Right kidney (tissue), 1 donor: ENCODE measurements at regions not wholly inside any gene's neighbourhood (a gene's known extent, or its start where the extent isn't known, plus 50 kb on each side); places are given as distances from the start of the nearest gene placed in this dataset.

Source experiments
- DNase-seq: peaks from one replicate; pipeline ENCODE4 v3.0.0-alpha.2; 2016

DNA sequence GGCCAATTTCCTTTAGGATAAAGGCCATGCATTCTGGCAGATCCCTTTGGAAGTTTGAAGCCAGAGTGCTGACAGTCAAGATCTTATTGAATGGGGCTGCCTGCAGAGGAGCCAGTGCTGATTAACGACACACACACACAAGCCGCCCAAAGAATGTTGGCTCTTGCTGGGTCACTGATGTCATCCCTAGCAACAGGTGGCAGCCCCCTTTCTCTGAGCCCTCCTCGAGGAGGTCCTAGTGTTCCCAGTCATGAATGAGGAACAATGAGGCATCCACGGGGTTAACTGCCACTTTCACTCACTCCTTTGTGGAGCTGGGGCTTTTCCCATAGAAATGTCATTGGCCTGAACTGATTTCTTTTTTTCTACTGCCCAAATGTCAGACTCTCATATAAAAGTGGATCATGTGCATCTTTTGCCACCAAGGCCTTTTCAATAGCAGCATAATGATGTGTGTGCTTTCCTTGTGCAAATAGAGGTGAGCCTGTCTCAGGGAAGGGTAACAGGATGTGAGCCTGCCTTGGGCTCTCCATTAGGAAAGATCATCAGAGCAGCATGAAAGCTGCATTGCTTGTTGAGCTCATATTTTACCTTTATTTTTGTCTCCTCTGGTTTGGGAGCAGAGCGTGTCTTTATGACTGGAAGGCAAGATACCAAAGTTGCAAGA lies 301.8 kb upstream of the MTNR1B start:
- DNase-seq, result no peak

GRCh38 chr11:92670308-92670890 lies 299.1 kb upstream of the MTNR1B start:
- DNase-seq, result peak; percentile 29

DNA sequence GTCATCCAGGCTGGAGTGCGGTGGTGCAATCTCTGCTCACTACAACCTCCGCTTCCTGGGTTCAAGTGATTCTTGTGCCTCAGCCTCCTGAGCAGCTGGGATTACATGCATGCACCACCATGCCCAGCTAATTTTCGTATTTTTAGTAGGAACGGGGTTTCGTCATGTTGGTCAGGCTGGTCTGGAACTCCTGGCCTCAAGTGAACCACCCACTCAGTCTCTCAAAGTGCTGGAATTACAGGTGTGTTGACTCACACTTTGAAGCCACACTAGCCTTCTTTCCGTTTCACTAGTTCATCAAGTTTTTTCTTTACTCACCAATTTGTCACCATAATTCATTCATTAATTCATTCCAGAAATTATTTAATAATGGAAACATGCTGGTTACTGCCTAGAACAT lies 298.4 kb upstream of the MTNR1B start:
- DNase-seq, result no peak

DNA sequence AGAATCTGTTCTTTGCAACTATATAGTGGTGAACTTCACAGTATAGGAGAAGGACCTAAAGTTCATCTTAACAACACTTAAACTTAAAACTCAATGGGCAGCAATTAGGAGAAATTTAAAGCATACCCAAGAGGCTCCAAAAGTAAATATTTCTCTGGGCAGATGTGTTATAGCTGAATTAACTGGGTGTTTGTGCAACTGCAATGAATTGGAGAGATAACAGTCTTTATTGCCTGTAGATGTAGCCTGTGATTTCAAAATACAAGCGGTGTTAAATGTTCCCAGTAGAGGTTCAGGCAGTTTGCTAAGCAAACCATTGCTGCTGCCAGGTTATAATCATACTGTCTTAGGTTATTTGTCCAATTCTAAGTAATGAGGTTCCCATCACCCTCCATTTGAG lies 294.1 kb upstream of the MTNR1B start:
- no peak for DNase-seq

DNA sequence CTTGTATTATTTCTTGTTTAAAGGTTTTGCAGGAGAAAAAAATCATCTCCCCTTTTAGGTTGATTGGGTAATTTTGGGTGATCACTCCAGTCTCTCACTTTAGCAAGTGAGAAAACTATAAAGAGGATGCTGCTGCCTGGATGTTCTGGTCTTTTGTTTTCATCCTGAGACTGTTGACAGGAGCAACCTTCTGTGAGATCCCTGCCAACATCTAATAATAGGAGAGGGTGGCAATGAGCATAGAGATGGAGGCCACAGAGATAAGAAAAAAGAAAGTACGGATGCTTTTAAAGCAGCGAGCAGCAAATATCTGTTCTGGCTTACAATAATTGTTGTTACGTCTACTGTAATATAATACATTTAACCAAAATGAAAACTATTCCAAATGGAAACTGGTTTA lies 293.6 kb upstream of the MTNR1B start:
- DNase-seq, result no peak

DNA sequence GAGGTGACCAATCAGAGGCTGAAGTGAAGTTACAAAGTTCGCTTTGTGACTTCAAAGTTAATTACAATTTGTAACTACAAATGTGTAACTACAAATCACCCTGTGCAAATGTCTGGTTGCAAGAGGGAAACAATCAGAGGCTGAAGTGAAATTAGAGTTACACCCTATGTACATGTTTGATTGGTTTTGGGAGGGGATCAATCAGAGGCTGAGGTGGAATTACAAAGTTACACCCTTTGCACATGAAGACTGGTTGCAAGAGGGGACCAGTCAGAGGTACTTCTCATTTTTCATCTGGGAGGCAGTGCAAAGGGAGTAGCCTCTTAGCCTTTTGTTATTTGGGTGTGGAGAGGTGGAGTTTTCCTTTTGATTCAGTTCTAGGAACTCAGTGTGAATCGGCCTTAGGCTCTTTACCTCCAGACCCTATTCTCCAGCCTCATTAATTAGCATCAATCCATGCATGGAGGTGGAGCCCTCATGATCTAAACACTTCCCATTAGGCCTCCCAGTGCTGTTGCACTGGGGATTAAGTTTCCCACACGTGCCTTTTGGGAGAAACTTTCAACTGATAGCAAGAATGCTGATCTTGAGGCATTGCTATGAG lies 291.3 kb upstream of the MTNR1B start:
- DNase-seq, result no peak

GRCh38 chr11:92681586-92681985 lies 287.9 kb upstream of the MTNR1B start:
- DNase-seq, result no peak

GRCh38 chr11:92682136-92682535 lies 287.3 kb upstream of the MTNR1B start:
- no peak for DNase-seq

- DNase-seq, result no peak
Observed at GRCh38 chr11:92682952-92683351, 286.5 kb upstream of the MTNR1B start.

DNA sequence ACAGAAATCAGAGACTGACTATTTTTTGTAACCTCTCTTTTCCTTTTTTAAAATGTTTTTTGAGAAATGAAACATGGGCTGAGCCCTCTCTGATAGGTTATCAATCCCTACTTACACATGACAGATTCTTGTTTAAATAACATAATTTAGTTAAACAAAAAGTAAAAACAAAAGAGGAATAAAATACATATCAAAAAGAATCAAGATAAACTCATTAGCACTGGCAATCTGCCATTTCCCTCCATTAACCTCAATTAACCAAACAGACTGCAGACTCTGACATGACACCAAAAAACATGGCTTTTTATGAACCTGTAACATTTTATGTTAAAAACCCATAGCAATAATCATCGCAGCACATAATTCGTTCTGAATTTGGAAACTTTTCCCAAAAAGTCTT lies 284.4 kb upstream of the MTNR1B start:
- DNase-seq, result no peak

DNA sequence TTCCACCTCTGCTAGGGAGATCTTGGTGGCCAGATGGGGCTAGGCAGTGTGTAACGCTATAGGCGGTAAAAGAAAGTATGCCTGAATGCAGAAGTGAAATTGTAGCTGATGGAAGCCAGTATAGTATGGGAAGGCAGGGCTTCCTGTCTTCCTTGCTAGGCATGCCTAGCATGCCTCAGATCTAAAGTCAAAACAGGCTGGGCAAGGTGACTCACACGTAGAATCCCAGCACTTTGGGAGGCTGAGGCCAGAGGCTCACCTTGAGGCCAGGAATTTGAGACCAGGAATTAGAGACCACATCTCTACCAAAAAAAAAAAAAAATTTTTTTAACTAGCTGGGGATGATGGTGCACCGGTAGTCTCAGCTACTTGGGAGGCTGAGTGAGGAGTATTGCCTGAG lies 281.7 kb upstream of the MTNR1B start:
- no peak for DNase-seq

DNA sequence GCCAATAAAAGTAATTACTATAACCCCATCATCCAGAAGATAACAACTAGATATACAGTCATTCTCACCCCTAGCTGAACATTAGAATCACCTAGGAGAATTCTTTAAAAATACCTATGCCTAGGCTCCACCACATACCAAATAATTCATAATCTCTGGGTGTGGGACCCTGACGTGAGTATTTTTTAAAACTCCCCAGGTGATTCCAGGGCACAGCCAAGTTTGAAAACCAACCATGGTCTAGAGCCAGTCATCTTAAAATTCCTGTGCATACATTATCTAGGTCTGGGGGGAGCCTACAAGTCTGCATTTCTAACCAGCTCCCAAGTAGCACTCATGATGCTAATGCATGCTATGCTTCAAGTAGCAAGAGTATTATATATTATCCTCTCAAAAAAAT lies 281.0 kb upstream of the MTNR1B start:
- no peak for DNase-seq

- no peak for DNase-seq
Observed at GRCh38 chr11:92692826-92693546, 276.5 kb upstream of the MTNR1B start.

DNA sequence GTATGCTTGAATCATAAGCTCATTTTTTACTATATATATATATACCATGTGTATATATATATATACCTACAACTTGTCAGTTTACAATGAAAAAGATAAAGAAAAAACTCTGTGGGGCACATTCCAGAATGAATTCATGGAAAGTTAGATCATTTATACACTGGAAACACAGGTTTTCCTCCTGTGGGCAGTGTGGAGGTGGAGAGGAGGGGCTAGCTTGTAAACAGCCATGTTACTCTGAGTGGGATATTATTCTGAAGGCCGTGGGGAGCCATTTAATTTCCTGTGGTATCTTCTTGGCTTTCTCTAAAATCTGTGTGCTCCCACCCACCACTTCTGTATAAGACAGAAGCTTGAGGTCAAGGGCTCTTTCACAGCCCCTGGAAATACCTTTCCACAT lies 273.4 kb upstream of the MTNR1B start:
- DNase-seq, result no peak

- DNase-seq, result no peak
Observed at GRCh38 chr11:92697461-92698312, 271.8 kb upstream of the MTNR1B start.

- DNase-seq, result no peak
Observed at GRCh38 chr11:92698742-92699141, 270.7 kb upstream of the MTNR1B start.

DNA sequence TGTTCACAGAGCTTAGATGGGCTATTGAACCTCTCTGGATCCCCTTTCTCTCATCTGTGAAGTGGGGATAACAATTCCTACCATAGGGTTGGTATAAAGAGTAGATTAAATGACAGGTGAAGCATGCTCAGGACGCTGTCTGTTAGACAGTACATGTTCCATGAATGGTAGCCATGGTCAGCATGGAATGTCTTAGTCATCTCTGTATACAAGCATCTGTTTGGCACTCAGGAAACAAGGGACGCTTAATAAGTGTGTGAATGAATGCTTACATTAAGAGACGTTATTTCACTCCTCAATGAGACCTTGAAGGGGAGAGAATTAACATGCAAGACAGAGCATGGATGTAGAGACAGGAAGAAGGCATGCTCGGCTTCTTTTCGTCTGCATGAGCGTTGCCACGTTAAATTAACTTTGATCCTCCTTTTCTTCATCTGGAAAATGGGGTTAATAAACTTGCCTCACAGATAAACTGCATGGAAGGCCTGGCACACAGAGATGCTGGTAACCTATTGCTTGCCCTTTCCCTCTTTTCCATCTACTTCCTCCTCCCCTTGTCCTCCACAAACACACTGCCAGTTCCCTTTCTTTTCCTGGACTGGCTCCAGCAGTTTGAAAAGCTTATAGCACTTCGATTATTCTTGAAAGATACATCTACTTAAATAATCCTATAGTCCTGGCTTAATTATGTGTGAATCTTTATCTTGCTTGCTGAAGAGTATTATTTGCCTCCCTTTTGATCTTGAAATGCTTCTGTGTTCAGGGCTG lies 267.2 kb upstream of the MTNR1B start:
- DNase-seq, result no peak

- DNase-seq, result no peak
Observed at GRCh38 chr11:92702805-92703448, 266.5 kb upstream of the MTNR1B start.

GRCh38 chr11:92703449-92703830 lies 266.0 kb upstream of the MTNR1B start:
- DNase-seq, result no peak

DNA sequence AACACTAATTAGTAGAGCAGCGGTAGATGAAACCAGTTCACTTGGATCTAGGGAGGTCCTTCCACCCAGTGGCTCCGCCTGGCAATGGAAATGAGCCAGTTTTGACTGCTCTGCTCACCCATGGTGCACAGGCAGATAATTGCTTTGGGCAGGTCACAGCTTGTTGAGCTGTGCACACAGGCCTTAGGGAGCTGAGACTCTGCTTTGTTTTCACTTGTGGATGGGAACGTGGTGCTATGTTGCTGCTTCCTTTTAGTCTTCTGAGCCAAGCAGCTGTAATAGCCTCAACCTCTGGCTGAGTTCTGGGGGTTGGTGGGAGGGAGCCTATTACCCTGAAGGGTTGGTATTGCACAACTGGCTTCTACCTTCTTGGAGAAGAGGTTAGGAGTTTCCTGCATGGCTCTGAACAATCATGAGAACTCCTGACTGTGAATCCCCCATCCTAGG lies 262.3 kb upstream of the MTNR1B start:
- DNase-seq, result no peak

GRCh38 chr11:92707665-92708064 lies 261.8 kb upstream of the MTNR1B start:
- no peak for DNase-seq
